PC-3 (cell line): ENCODE measurements at regions not wholly inside any gene's neighbourhood (a gene's known extent, or its start where the extent isn't known, plus 50 kb on each side); places are given as distances from the start of the nearest gene placed in this dataset.

Experiments
- ATAC-seq: fragments of 200-7000 bp; cut with Tn5 transposase; 2 replicates; pipeline ENCODE4 v1.9.1; 2020; ENCODE audit warnings: mild to moderate bottlenecking, moderate library complexity
- BruUV-seq: library from RNA; stranded (reverse); fragments of 400-500 nt; replicated peaks from 2 replicates; lab custom pipeline; 2021; lab: Mats Ljungman, UMichigan
- CTCF ChIA-PET: fragments of 300-600 bp; sonication (Branson Sonifier 250); formaldehyde crosslinking; loops from one replicate; lab custom pipeline; 2022; ENCODE audit warnings: antibody characterized with exemption; lab: Charles Lee
- POLR2A ChIA-PET: fragments of 300-600 bp; sonication (Branson Sonifier 250); formaldehyde crosslinking; loops from one replicate; lab custom pipeline; 2022; ENCODE audit warnings: antibody characterized with exemption; ENCODE audit not compliant: unreplicated experiment; lab: Charles Lee
- DNase-seq: peaks from one replicate; pipeline ENCODE4 v3.0.0-alpha.2; 2015
- H2AFZ ChIP-seq: fragments of 300-600 bp; sonication (generic); 2 replicates; pipeline ENCODE4 v1.6.0; 2016; ENCODE audit warnings: antibody characterized with exemption, low read length
- H3F3A ChIP-seq: fragments of 300-600 bp; sonication (generic); one replicate; pipeline ENCODE4 v1.6.0; 2017; ENCODE audit warnings: antibody characterized with exemption, low read length, control low read depth, mild to moderate bottlenecking; ENCODE audit not compliant: unreplicated experiment
- H3K27ac ChIP-seq: fragments of 300-600 bp; sonication (generic); 2 replicates; pipeline ENCODE4 v1.5.1; 2016; ENCODE audit warnings: mild to moderate bottlenecking, low read length
- H3K27me3 ChIP-seq: fragments of 300-600 bp; sonication (generic); 2 replicates; pipeline ENCODE4 v1.6.1; 2016; ENCODE audit warnings: low read length, mixed read lengths
- H3K36me3 ChIP-seq: fragments of 300-600 bp; sonication (generic); 2 replicates; pipeline ENCODE4 v1.6.1; 2016; ENCODE audit warnings: low read depth, mixed run types, low read length, mixed read lengths
- H3K4me1 ChIP-seq: fragments of 300-600 bp; sonication (generic); 2 replicates; pipeline ENCODE4 v1.5.1; 2016; ENCODE audit warnings: low read length; ENCODE audit not compliant: insufficient read depth
- H3K4me2 ChIP-seq: fragments of 300-600 bp; sonication (generic); 2 replicates; pipeline ENCODE4 v1.6.0; 2016; ENCODE audit warnings: low read length
- H3K4me3 ChIP-seq: fragments of 300-600 bp; sonication (generic); 2 replicates; pipeline ENCODE4 v1.5.1; 2016; ENCODE audit warnings: mild to moderate bottlenecking, low read length, mixed read lengths
- H3K79me2 ChIP-seq: fragments of 300-600 bp; sonication (generic); 2 replicates; pipeline ENCODE4 v1.6.1; 2017; ENCODE audit warnings: low read length, mixed read lengths
- H3K9ac ChIP-seq: fragments of 300-600 bp; sonication (generic); 2 replicates; pipeline ENCODE4 v1.6.0; 2016; ENCODE audit warnings: mild to moderate bottlenecking, low read length
- H3K9me2 ChIP-seq: fragments of 300-600 bp; sonication (generic); replicated peaks from 2 replicates; pipeline ENCODE4 v1.6.1; 2016; ENCODE audit warnings: mixed run types, low read length, mixed read lengths
- H3K9me3 ChIP-seq: fragments of 300-600 bp; sonication (generic); 2 replicates; pipeline ENCODE4 v1.6.1; 2016; ENCODE audit warnings: low read length, mixed read lengths
- H4K20me1 ChIP-seq: fragments of 300-600 bp; sonication (generic); 2 replicates; pipeline ENCODE4 v1.6.1; 2016; ENCODE audit warnings: low read length, mixed read lengths
- EZH2 ChIP-seq: fragments of 300-600 bp; sonication (generic); IDR thresholded peaks from one replicate; pipeline ENCODE4 v1.6.1; 2017; ENCODE audit warnings: antibody characterized with exemption, mild to moderate bottlenecking, low read length; ENCODE audit not compliant: unreplicated experiment
- EZH2phosphoT487 ChIP-seq: fragments of 300-600 bp; sonication (generic); IDR thresholded peaks from 2 replicates; pipeline ENCODE4 v1.6.1; 2018; ENCODE audit warnings: mild to moderate bottlenecking, antibody characterized with exemption, low read length, borderline replicate concordance
- intact Hi-C: fragments of 100-400 bp; cut with micrococcal nuclease; formaldehyde crosslinking; loops from 2 replicates; pipeline ENCODE4 v1.9.0; 2023
- TF ChIP-seq, protein P1 (sequence below): fragments of 300-600 bp; sonication (generic); conservative IDR thresholded peaks from 2 replicates; pipeline ENCODE4 v1.5.1; 2017; ENCODE audit warnings: antibody characterized with exemption, low read depth, mild to moderate bottlenecking, low read length

DNA sequence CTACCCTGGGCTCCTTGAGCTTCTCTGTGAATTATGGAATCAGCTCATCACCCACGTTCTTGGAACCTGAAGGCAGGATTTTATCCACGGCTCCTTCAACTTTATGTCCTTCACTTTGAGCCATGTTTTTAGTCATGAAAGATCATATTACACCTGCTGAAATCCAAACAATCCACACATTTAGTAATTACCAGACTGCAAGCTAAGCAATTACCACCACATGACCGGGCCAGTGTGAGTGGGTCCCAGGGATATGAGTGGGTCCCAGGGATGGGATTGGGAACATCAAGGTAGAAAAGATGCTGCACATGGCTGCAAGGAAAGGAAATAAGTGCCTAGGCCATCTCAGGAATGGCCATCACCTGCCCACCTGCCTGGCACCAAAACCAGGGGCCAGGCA, 140.3 kb upstream of the IQSEC1 start:
- Histone ChIP-seq H2AFZ (no peak overlapping the region), H3K9me3 (no peaks in the 10 kb centered on the region), H3K9ac (no peak overlapping the region), H3K4me3 (no peak overlapping the region), H3F3A (peaks cover 3% of the 10 kb centered on the region), H3K27me3 (no peaks in the 10 kb centered on the region), H3K27ac (no peak overlapping the region), H3K79me2 (peaks cover 32% of the 10 kb centered on the region), H3K9me2 (no peaks in the 10 kb centered on the region), H4K20me1 (no peaks in the 10 kb centered on the region), H3K4me1 (peaks cover 34% of the 10 kb centered on the region), H3K36me3 (no peaks in the 10 kb centered on the region), H3K4me2 (no peak overlapping the region)
- intact Hi-C loops, result no loop called here
- no peak for ATAC-seq
- ChIA-PET CTCF (no interaction called here), POLR2A (no interaction called here)
- TF ChIP-seq EZH2, result no peak
- no peak for TF ChIP-seq EZH2phosphoT487
- TF ChIP-seq, protein P1, sequence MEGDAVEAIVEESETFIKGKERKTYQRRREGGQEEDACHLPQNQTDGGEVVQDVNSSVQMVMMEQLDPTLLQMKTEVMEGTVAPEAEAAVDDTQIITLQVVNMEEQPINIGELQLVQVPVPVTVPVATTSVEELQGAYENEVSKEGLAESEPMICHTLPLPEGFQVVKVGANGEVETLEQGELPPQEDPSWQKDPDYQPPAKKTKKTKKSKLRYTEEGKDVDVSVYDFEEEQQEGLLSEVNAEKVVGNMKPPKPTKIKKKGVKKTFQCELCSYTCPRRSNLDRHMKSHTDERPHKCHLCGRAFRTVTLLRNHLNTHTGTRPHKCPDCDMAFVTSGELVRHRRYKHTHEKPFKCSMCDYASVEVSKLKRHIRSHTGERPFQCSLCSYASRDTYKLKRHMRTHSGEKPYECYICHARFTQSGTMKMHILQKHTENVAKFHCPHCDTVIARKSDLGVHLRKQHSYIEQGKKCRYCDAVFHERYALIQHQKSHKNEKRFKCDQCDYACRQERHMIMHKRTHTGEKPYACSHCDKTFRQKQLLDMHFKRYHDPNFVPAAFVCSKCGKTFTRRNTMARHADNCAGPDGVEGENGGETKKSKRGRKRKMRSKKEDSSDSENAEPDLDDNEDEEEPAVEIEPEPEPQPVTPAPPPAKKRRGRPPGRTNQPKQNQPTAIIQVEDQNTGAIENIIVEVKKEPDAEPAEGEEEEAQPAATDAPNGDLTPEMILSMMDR, result no peak
- no TSS peak for BruUV-seq
- no peak for DNase-seq

DNA sequence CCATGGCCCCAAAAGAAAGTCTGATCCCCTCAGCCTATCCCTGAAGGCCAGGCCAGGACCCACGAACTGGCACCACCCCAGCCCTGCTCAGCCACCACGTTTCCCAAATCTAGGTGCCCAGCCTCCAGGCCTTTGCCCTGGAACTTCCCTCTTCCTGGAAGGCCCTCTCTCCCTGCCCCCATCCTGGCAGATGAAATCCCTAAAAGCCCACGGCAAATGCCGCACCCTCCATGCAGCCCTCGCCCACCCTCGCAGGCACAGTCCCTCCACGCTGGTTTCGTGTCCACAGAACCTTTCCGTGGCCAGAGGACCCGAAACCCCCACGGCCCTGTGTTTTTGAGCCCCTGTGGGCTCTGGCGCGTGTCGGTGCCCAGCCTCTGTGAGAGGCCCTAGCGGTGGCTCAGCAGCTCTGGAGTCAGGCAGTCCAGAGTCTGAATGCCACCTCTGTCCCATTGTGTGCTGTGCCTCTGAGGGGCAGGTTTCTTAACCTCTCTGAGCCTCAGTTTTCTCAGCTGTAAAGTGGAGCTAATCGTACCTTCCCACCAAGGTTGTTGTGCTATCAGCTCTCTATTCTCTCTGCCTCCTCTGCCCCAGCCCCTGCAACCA, 138.5 kb upstream of the IQSEC1 start:
- Histone ChIP-seq H3K4me3 (no peak overlapping the region), H3K4me2 (no peak overlapping the region), H3K27ac (no peak overlapping the region), H3K9me2 (no peaks in the 10 kb centered on the region), H2AFZ (no peak overlapping the region), H3K9ac (no peak overlapping the region), H4K20me1 (no peaks in the 10 kb centered on the region), H3K9me3 (no peaks in the 10 kb centered on the region), H3F3A (no peaks in the 10 kb centered on the region), H3K4me1 (peaks cover 16% of the 10 kb centered on the region), H3K27me3 (no peaks in the 10 kb centered on the region), H3K79me2 (peaks cover 19% of the 10 kb centered on the region), H3K36me3 (no peaks in the 10 kb centered on the region)
- intact Hi-C loops, result no loop called here
- TF ChIP-seq EZH2phosphoT487, result no peak
- no peak for TF ChIP-seq EZH2
- TF ChIP-seq, protein P1, result no peak
- BruUV-seq, result no TSS peak
- CTCF ChIA-PET, result no interaction called here
- POLR2A ChIA-PET, result no interaction called here
- no peak for ATAC-seq
- no peak for DNase-seq

GRCh38 chr3:13210221-13210975, 137.2 kb upstream of the IQSEC1 start:
- ChIA-PET POLR2A (no interaction called here), CTCF (no interaction called here)
- H3K4me1 ChIP-seq, result peaks cover 3% of the 10 kb centered on the region
- no TSS peak for BruUV-seq
- H2AFZ ChIP-seq, result no peak overlapping the region
- ATAC-seq (no peak), DNase-seq (no peak)
- no peaks in the 10 kb centered on the region for H3F3A ChIP-seq
- no peaks in the 10 kb centered on the region for H3K9me3 ChIP-seq
- TF ChIP-seq EZH2 (no peak), EZH2phosphoT487 (no peak)
- TF ChIP-seq, protein P1, result no peak
- no peak overlapping the region for H3K9ac ChIP-seq
- H3K4me2 ChIP-seq, result no peak overlapping the region
- intact Hi-C loops, result no loop called here
- H3K4me3 ChIP-seq, result no peak overlapping the region
- peaks cover 9% of the 10 kb centered on the region; the same call in 1 of the 2 replicates for H3K79me2 ChIP-seq
- no peaks in the 10 kb centered on the region for H3K9me2 ChIP-seq
- H3K27me3 ChIP-seq, result no peaks in the 10 kb centered on the region
- no peaks in the 10 kb centered on the region for H4K20me1 ChIP-seq
- H3K36me3 ChIP-seq, result no peaks in the 10 kb centered on the region
- H3K27ac ChIP-seq, result no peak overlapping the region
